Suprapubic skin (tissue), 3 donors: ENCODE measurements at regions not wholly inside any gene's neighbourhood (a gene's known extent, or its start where the extent isn't known, plus 50 kb on each side); places are given as distances from the start of the nearest gene placed in this dataset.

ENCODE experiments used
- CTCF ChIP-seq, 2 donors: fragments of 200-600 bp in 1 of 2; fragments of 450-650 bp in 1 of 2; sonication (generic) in 1 of 2; IDR thresholded peaks; one replicate each; pipeline ENCODE4 v1.5.1; 2016 to 2019; ENCODE audit warnings: antibody characterized with exemption in 2 of 2, mild to moderate bottlenecking in 1 of 2, moderate library complexity in 1 of 2
- EP300 ChIP-seq: sonication (generic); formaldehyde crosslinking; IDR thresholded peaks from one replicate; pipeline ENCODE4 v1.6.1; 2017; ENCODE audit warnings: antibody characterized with exemption
- POLR2A ChIP-seq, 2 donors: fragments of 450-650 bp; IDR thresholded peaks; one replicate each; pipeline ENCODE4 v1.6.1; 2017; ENCODE audit warnings: antibody characterized with exemption in 2 of 2, mild to moderate bottlenecking in 2 of 2, moderate library complexity in 2 of 2

GRCh38 chr16:8505327-8505991 lies 84.9 kb downstream of the TMEM114 start:
- TF ChIP-seq EP300: no peak
- TF ChIP-seq CTCF (IDR thresholded peaks at IDR 0.05): no peak
- TF ChIP-seq POLR2A (IDR thresholded peaks at IDR 0.05): no peak
